A673 (cell line): ENCODE measurements at regions not wholly inside any gene's neighbourhood (a gene's known extent, or its start where the extent isn't known, plus 50 kb on each side); places are given as distances from the start of the nearest gene placed in this dataset.

Source experiments
- BruUV-seq: library from RNA; stranded (reverse); fragments of 400-500 nt; replicated peaks from 2 replicates; lab custom pipeline; 2021; lab: Mats Ljungman, UMichigan
- CTCF ChIA-PET: fragments of 300-600 bp; sonication (Branson Sonifier 250); formaldehyde crosslinking; loops from one replicate; lab custom pipeline; 2022; ENCODE audit warnings: antibody characterized with exemption; lab: Charles Lee
- POLR2A ChIA-PET: fragments of 300-600 bp; sonication (Branson Sonifier 250); formaldehyde crosslinking; loops from one replicate; lab custom pipeline; 2022; ENCODE audit warnings: antibody characterized with exemption; ENCODE audit not compliant: low non-redundant PET; lab: Charles Lee
- DNase-seq: peaks from one replicate; pipeline ENCODE4 v3.0.0-alpha.2; 2015; ENCODE audit warnings: low spot score
- H3K27ac ChIP-seq: fragments of 200-600 bp; sonication (generic); 2 replicates; pipeline ENCODE4 v1.5.1; 2016; ENCODE audit warnings: mixed run types, low read depth, mild to moderate bottlenecking, mixed read lengths, antibody characterized with exemption, low read length; ENCODE audit not compliant: poor library complexity, severe bottlenecking
- H3K27me3 ChIP-seq: fragments of 200-600 bp; sonication (generic); replicated peaks from 2 replicates; pipeline ENCODE4 v1.6.1; 2017; ENCODE audit warnings: mixed run types, low read depth, mild to moderate bottlenecking, mixed read lengths, antibody characterized with exemption, low read length; ENCODE audit not compliant: insufficient read depth, poor library complexity
- H3K36me3 ChIP-seq: fragments of 200-600 bp; sonication (generic); 2 replicates; pipeline ENCODE4 v1.6.1; 2016; ENCODE audit warnings: mixed run types, mild to moderate bottlenecking, mixed read lengths, antibody characterized with exemption, low read length; ENCODE audit not compliant: insufficient read depth, poor library complexity, severe bottlenecking
- H3K4me1 ChIP-seq: fragments of 200-600 bp; sonication (generic); 2 replicates; pipeline ENCODE4 v1.6.1; 2017; ENCODE audit warnings: mixed run types, mild to moderate bottlenecking, mixed read lengths, antibody characterized with exemption, low read length; ENCODE audit not compliant: insufficient read depth, poor library complexity, severe bottlenecking
- H3K4me3 ChIP-seq: fragments of 200-600 bp; sonication (generic); 2 replicates; pipeline ENCODE4 v1.5.1; 2016; ENCODE audit warnings: low read depth, mixed run types, mild to moderate bottlenecking, mixed read lengths, low read length; ENCODE audit not compliant: poor library complexity, severe bottlenecking
- H3K9me3 ChIP-seq: fragments of 200-600 bp; sonication (generic); 2 replicates; pipeline ENCODE4 v1.6.1; 2016; ENCODE audit warnings: mixed run types, low read depth, mild to moderate bottlenecking, mixed read lengths, antibody characterized with exemption, low read length; ENCODE audit not compliant: poor library complexity, severe bottlenecking
- EZH2 ChIP-seq: fragments of 200-600 bp; sonication (generic); IDR thresholded peaks from 2 replicates; pipeline ENCODE4 v1.6.1; 2017; ENCODE audit warnings: borderline replicate concordance, low read depth, mild to moderate bottlenecking, mixed read lengths, antibody characterized with exemption, low read length; ENCODE audit not compliant: poor library complexity, severe bottlenecking
- intact Hi-C: fragments of 100-400 bp; cut with micrococcal nuclease; formaldehyde crosslinking; loops from one replicate; pipeline ENCODE4 v1.10.0; 2022; ENCODE audit not compliant: unreplicated experiment
- TF ChIP-seq, protein P1 (sequence below): fragments of 300-800, 200-600 bp; sonication (generic); conservative IDR thresholded peaks from 2 replicates; pipeline ENCODE4 v1.5.1; 2017; ENCODE audit warnings: low read depth, mild to moderate bottlenecking, antibody characterized with exemption, low read length, moderate library complexity, mixed read lengths

DNA sequence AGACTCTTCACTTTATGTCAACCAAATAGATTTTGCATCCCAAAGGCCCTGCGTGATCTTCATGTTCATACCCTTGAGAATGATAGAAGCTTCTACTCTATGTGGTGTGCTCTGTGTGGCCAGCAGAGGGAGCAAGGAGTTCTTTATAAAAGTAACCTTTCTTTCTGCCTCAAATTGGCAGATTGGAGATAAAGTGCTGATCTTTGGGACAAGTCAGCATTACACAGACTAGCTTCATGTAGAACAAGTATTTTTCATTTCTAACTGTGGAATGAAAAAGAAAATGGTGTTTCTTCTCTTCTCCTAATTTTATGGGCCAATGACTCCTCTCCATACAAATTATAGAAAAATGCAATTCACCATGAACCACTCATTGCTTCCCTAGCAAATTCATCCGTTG is 1214.1 kb downstream of the SORCS1 start:
- Histone ChIP-seq H3K27me3 (no peaks in the 10 kb centered on the region), H3K4me1 (peaks cover 24% of the 10 kb centered on the region), H3K36me3 (no peaks in the 10 kb centered on the region), H3K9me3 (no peaks in the 10 kb centered on the region), H3K27ac (no peak overlapping the region), H3K4me3 (no peak overlapping the region)
- intact Hi-C loops, result loop anchor here (1.0 to 5.0 kb wide), 2 partner anchors 153 to 225 kb away; no protein-coding TSS in a partner anchor
- ChIA-PET CTCF (interaction anchor here (0.6 kb wide), 1 partner anchor 25 kb away, joined by 3 read pairs; no protein-coding TSS in a partner anchor), POLR2A (no interaction called here)
- peak; percentile 81 for DNase-seq
- TF ChIP-seq, protein P1, sequence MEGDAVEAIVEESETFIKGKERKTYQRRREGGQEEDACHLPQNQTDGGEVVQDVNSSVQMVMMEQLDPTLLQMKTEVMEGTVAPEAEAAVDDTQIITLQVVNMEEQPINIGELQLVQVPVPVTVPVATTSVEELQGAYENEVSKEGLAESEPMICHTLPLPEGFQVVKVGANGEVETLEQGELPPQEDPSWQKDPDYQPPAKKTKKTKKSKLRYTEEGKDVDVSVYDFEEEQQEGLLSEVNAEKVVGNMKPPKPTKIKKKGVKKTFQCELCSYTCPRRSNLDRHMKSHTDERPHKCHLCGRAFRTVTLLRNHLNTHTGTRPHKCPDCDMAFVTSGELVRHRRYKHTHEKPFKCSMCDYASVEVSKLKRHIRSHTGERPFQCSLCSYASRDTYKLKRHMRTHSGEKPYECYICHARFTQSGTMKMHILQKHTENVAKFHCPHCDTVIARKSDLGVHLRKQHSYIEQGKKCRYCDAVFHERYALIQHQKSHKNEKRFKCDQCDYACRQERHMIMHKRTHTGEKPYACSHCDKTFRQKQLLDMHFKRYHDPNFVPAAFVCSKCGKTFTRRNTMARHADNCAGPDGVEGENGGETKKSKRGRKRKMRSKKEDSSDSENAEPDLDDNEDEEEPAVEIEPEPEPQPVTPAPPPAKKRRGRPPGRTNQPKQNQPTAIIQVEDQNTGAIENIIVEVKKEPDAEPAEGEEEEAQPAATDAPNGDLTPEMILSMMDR, result peak; percentile 90
- TF ChIP-seq EZH2, result no peak
- no TSS peak for BruUV-seq

DNA sequence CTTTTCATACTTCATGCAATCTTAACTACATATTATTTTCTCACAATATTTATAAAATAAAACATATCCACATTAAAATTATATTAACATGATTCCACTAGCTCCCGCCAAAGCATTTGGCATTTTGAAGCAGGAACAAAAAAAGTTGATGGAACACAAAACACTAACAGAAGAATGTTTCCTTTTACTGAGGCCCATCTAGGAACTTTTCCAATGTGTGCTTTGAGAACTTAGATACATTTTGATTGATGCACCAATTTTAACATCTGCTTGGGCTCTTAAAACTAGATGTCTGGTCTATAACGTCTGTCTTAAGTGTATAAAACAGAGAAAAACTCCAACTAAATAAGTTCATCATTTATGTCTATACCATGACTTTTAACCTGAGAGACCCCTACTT is 1214.8 kb downstream of the SORCS1 start:
- ChIA-PET POLR2A (no interaction called here), CTCF (interaction anchor here (0.6 kb wide), 1 partner anchor 25 kb away, joined by 3 read pairs; no protein-coding TSS in a partner anchor)
- intact Hi-C loops, result loop anchor here (1.0 to 5.0 kb wide), 2 partner anchors 152 to 226 kb away; no protein-coding TSS in a partner anchor
- H3K27ac ChIP-seq, result no peak overlapping the region
- peaks cover 24% of the 10 kb centered on the region for H3K4me1 ChIP-seq
- H3K36me3 ChIP-seq, result no peaks in the 10 kb centered on the region
- H3K27me3 ChIP-seq, result no peaks in the 10 kb centered on the region
- no peak for TF ChIP-seq EZH2
- TF ChIP-seq, protein P1, result no peak
- no peaks in the 10 kb centered on the region for H3K9me3 ChIP-seq
- no TSS peak for BruUV-seq
- no peak overlapping the region for H3K4me3 ChIP-seq
- DNase-seq, result no peak

DNA sequence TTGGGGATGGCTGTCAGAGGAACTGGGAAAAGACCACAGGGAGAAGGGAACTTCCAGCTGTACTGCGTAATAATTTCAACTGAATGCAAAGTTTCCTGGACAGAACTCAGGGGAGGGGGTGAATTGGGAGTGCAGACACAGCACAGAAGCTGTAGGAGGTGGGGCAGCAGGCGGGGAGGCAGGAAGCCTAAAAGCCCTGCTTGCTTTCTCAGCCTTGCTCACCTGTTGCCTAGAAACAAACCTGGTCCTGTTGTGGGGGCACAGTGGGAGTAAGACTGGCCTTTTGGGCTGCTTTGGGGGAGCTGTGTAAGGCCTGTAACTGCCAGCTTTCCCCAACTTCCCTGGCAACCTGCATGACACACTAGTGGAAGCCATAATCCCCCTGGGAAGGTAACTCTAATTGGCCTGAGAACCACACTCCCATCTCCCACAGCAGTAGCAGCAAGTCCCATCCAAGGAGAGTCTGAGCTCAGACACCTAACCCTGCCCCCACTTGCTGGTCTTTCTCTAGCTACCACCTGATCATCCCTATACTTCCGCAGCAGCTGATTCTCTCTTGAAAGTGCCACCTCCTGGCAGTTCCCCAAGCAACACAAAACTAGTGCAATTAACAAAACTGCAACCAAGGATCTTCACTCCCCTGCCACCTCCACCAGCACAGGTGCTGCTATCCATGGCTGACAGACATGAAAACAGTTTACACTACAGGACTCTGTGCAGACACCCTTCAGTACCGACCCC is 1239.3 kb downstream of the SORCS1 start:
- Histone ChIP-seq H3K27ac (no peak overlapping the region), H3K4me1 (peaks cover 27% of the 10 kb centered on the region), H3K27me3 (no peaks in the 10 kb centered on the region), H3K9me3 (peaks cover 10% of the 10 kb centered on the region), H3K4me3 (no peak overlapping the region), H3K36me3 (no peaks in the 10 kb centered on the region)
- peak; percentile 21 for DNase-seq
- ChIA-PET POLR2A (no interaction called here), CTCF (no interaction called here)
- no TSS peak for BruUV-seq
- intact Hi-C loops, result no loop called here
- no peak for TF ChIP-seq EZH2
- TF ChIP-seq, protein P1, result no peak
